Uterus (tissue), 3 donors: ENCODE measurements at regions not wholly inside any gene's neighbourhood (a gene's known extent, or its start where the extent isn't known, plus 50 kb on each side); places are given as distances from the start of the nearest gene placed in this dataset.

Experiments
- DNase-seq, 2 donors: peaks; one replicate each; pipeline ENCODE4 v3.0.0-alpha.2; 2019 to 2020
- H3K27ac ChIP-seq, 2 donors: fragments of 200-600 bp; sonication (generic); 1 replicate in 1 of 2; 2 replicates in 1 of 2; pipeline ENCODE4 v1.5.1; 2016 to 2018
- H3K27me3 ChIP-seq, 2 donors: fragments of 200-600 bp; sonication (generic); one replicate each; pipeline ENCODE4 v1.5.1; 2018 to 2019; ENCODE audit warnings: control low read depth in 1 of 2
- H3K36me3 ChIP-seq, 2 donors: fragments of 200-600 bp; sonication (generic); one replicate each; pipeline ENCODE4 v1.5.1; 2019; ENCODE audit warnings: control low read depth in 1 of 2
- H3K4me1 ChIP-seq, 2 donors: fragments of 200-600 bp; sonication (generic); one replicate each; pipeline ENCODE4 v1.5.1; 2018 to 2019; ENCODE audit warnings: control low read depth in 1 of 2
- H3K4me3 ChIP-seq, 2 donors: fragments of 200-600 bp; sonication (generic); 1 replicate in 1 of 2; 2 replicates in 1 of 2; pipeline ENCODE4 v1.5.1; 2018 to 2019; ENCODE audit warnings: mild to moderate bottlenecking in 1 of 2
- H3K9me3 ChIP-seq, 2 donors: fragments of 200-600 bp; sonication (generic); one replicate each; pipeline ENCODE4 v1.5.1; 2019; ENCODE audit warnings: control low read depth in 1 of 2
- CTCF ChIP-seq, 4 experiments: fragments of 200-600 bp in 2 of 4; fragments of 450-650 bp in 2 of 4; sonication (generic) in 2 of 4; IDR thresholded peaks; one replicate each; pipeline ENCODE4 v1.5.1; 2016 to 2019; ENCODE audit warnings: antibody characterized with exemption in 4 of 4, mild to moderate bottlenecking in 2 of 4, moderate library complexity in 1 of 4
- POLR2A ChIP-seq, 2 donors: fragments of 450-650 bp; IDR thresholded peaks; one replicate each; pipeline ENCODE4 v1.6.1; 2016; ENCODE audit warnings: antibody characterized with exemption in 2 of 2, mild to moderate bottlenecking in 1 of 2, moderate library complexity in 1 of 2
- intact Hi-C: fragments of 100-400 bp; cut with DNase I; formaldehyde crosslinking; loops from one replicate; pipeline ENCODE4 v1.15.1; 2023; ENCODE audit warnings: low total_unique reads
- donor health status: DM: yes; HTN: yes; CAD: no.

- intact Hi-C loops, result no loop called here
- peak overlapping the region in 1 of 2 donors; percentile 54 for H3K4me3 ChIP-seq
- TF ChIP-seq CTCF (IDR thresholded peaks at IDR 0.05) (no peak), POLR2A (IDR thresholded peaks at IDR 0.05) (no peak)
Observed at GRCh38 chr4:41359836-41360213, 103.1 kb downstream of the UCHL1 start.

GRCh38 chr4:41360214-41360920 is 103.6 kb downstream of the UCHL1 start:
- peak overlapping the region; percentile 31 to 43 for H3K27ac ChIP-seq
- DNase-seq, result peak in 1 of 2 donors; percentile 41
- TF ChIP-seq POLR2A (IDR thresholded peaks at IDR 0.05) (peak in 1 of 2 donors; percentile 12), CTCF (IDR thresholded peaks at IDR 0.05) (no peak)
- intact Hi-C loops, result no loop called here
- no peaks in the 10 kb centered on the region for H3K9me3 ChIP-seq
- no peaks in the 10 kb centered on the region for H3K36me3 ChIP-seq
- H3K27me3 ChIP-seq, result no peaks in the 10 kb centered on the region
- H3K4me3 ChIP-seq, result peak overlapping the region; percentile 51 to 54
- H3K4me1 ChIP-seq, result no peaks in the 10 kb centered on the region

More at GRCh38 chr4:41359836-41360213, 103.1 kb downstream of the UCHL1 start:
- no peaks in the 10 kb centered on the region for H3K9me3 ChIP-seq
- no peaks in the 10 kb centered on the region for H3K36me3 ChIP-seq
- DNase-seq, result no peak
- H3K4me1 ChIP-seq, result no peaks in the 10 kb centered on the region
- no peaks in the 10 kb centered on the region for H3K27me3 ChIP-seq
- H3K27ac ChIP-seq, result no peak overlapping the region

GRCh38 chr4:41360921-41361793 is 104.4 kb downstream of the UCHL1 start:
- TF ChIP-seq CTCF (IDR thresholded peaks at IDR 0.05) (no peak), POLR2A (IDR thresholded peaks at IDR 0.05) (no peak)
- H3K36me3 ChIP-seq, result no peaks in the 10 kb centered on the region
- DNase-seq, result peak in 1 of 2 donors; percentile 20

GRCh38 chr4:41361794-41362526 is 105.2 kb downstream of the UCHL1 start:
- TF ChIP-seq CTCF (IDR thresholded peaks at IDR 0.05), result no peak
- no peak for TF ChIP-seq POLR2A (IDR thresholded peaks at IDR 0.05)
- Histone ChIP-seq H3K4me3 (peak overlapping the region; percentile 51 to 54), H3K4me1 (no peaks in the 10 kb centered on the region), H3K27ac (peak overlapping the region; percentile 24 to 43), H3K36me3 (no peaks in the 10 kb centered on the region), H3K27me3 (no peaks in the 10 kb centered on the region), H3K9me3 (no peaks in the 10 kb centered on the region)
- DNase-seq, result no peak
- intact Hi-C loops, result no loop called here

More at GRCh38 chr4:41360921-41361793, 104.4 kb downstream of the UCHL1 start:
- Histone ChIP-seq H3K27me3 (no peaks in the 10 kb centered on the region), H3K4me1 (no peaks in the 10 kb centered on the region), H3K4me3 (peak overlapping the region; percentile 51 to 54), H3K27ac (peak overlapping the region; percentile 24 to 43), H3K9me3 (no peaks in the 10 kb centered on the region)
- intact Hi-C loops, result no loop called here
